ENCODE measurements at regions not wholly inside any gene's neighbourhood (a gene's known extent, or its start where the extent isn't known, plus 50 kb on each side); places are given as distances from the start of the nearest gene placed in this dataset.

- Histone ChIP-seq H3K4me3 (ENCODE audit: low read depth, low read length) (no peak overlapping the region), H3K27me3 (ENCODE audit: control insufficient read depth, insufficient read depth, low read length) (no peaks in the 10 kb centered on the region), H3K36me3 (ENCODE audit: control insufficient read depth, insufficient read depth, low read length) (no peaks in the 10 kb centered on the region)
- FAIRE-seq (no peak), DNase-seq (ENCODE audit: low read depth) (no peak)
- TF ChIP-seq CTCF (IDR thresholded peaks at IDR 0.05; ENCODE audit: insufficient read depth, low read length, severe bottlenecking): no peak
Observed at GRCh38 chr3:110646055-110646454, 425.6 kb upstream of the NECTIN3 start.

GRCh38 chr3:110646496-110646895 is 425.1 kb upstream of the NECTIN3 start:
- FAIRE-seq (no peak), DNase-seq (ENCODE audit: low read depth) (no peak)

GRCh38 chr3:110647586-110647985 is 424.0 kb upstream of the NECTIN3 start:
- no peak for FAIRE-seq
- DNase-seq (ENCODE audit: low read depth): no peak
- no peaks in the 10 kb centered on the region for H3K27me3 ChIP-seq (ENCODE audit: control insufficient read depth, insufficient read depth, low read length)

More at GRCh38 chr3:110646496-110646895, 425.1 kb upstream of the NECTIN3 start:
- no peak for TF ChIP-seq CTCF (IDR thresholded peaks at IDR 0.05; ENCODE audit: insufficient read depth, low read length, severe bottlenecking)
- Histone ChIP-seq H3K27me3 (ENCODE audit: control insufficient read depth, insufficient read depth, low read length) (no peaks in the 10 kb centered on the region), H3K36me3 (ENCODE audit: control insufficient read depth, insufficient read depth, low read length) (no peaks in the 10 kb centered on the region), H3K4me3 (ENCODE audit: low read depth, low read length) (no peak overlapping the region)

GRCh38 chr3:110650741-110651140 is 420.9 kb upstream of the NECTIN3 start:
- TF ChIP-seq CTCF (IDR thresholded peaks at IDR 0.05; ENCODE audit: insufficient read depth, low read length, severe bottlenecking): no peak
- DNase-seq (ENCODE audit: low read depth): no peak
- no peak overlapping the region for H3K4me3 ChIP-seq (ENCODE audit: low read depth, low read length)
- H3K27me3 ChIP-seq (ENCODE audit: control insufficient read depth, insufficient read depth, low read length): no peaks in the 10 kb centered on the region
- no peak for FAIRE-seq
- H3K36me3 ChIP-seq (ENCODE audit: control insufficient read depth, insufficient read depth, low read length): no peaks in the 10 kb centered on the region

More at GRCh38 chr3:110647586-110647985, 424.0 kb upstream of the NECTIN3 start:
- no peak overlapping the region for H3K4me3 ChIP-seq (ENCODE audit: low read depth, low read length)
- no peaks in the 10 kb centered on the region for H3K36me3 ChIP-seq (ENCODE audit: control insufficient read depth, insufficient read depth, low read length)
- no peak for TF ChIP-seq CTCF (IDR thresholded peaks at IDR 0.05; ENCODE audit: insufficient read depth, low read length, severe bottlenecking)

- TF ChIP-seq CTCF (IDR thresholded peaks at IDR 0.05; ENCODE audit: insufficient read depth, low read length, severe bottlenecking): no peak
- no peak overlapping the region for H3K4me3 ChIP-seq (ENCODE audit: low read depth, low read length)
- no peak for DNase-seq (ENCODE audit: low read depth)
- no peaks in the 10 kb centered on the region for H3K27me3 ChIP-seq (ENCODE audit: control insufficient read depth, insufficient read depth, low read length)
- no peak for FAIRE-seq
- no peaks in the 10 kb centered on the region for H3K36me3 ChIP-seq (ENCODE audit: control insufficient read depth, insufficient read depth, low read length)
Observed at GRCh38 chr3:110654843-110655502, 416.6 kb upstream of the NECTIN3 start.

All from bronchial epithelial cell (primary cell).